Neural progenitor cell (in vitro differentiated cells): ENCODE measurements at regions not wholly inside any gene's neighbourhood (a gene's known extent, or its start where the extent isn't known, plus 50 kb on each side); places are given as distances from the start of the nearest gene placed in this dataset.

ENCODE experiments used
- DNase-seq: peaks from one replicate; pipeline ENCODE4 v3.0.0-alpha.2; 2016; ENCODE audit warnings: low spot score
- H2AFZ ChIP-seq: fragments of 200-600 bp; sonication (generic); replicated peaks from 2 replicates; pipeline ENCODE4 v1.6.1; 2016; ENCODE audit warnings: antibody characterized with exemption
- H3F3A ChIP-seq: fragments of 200-600 bp; sonication (generic); 2 replicates; pipeline ENCODE4 v1.6.1; 2016; ENCODE audit warnings: antibody characterized with exemption, low read depth
- H3K27ac ChIP-seq: fragments of 200-600 bp; sonication (generic); 2 replicates; pipeline ENCODE4 v1.5.1; 2016; ENCODE audit warnings: mild to moderate bottlenecking
- H3K27me3 ChIP-seq: fragments of 200-600 bp; sonication (generic); 2 replicates; pipeline ENCODE4 v1.6.1; 2016; ENCODE audit warnings: mild to moderate bottlenecking, moderate library complexity
- H3K36me3 ChIP-seq: fragments of 200-600 bp; sonication (generic); 2 replicates; pipeline ENCODE4 v1.5.1; 2016
- H3K4me1 ChIP-seq: fragments of 200-600 bp; sonication (generic); 2 replicates; pipeline ENCODE4 v1.6.1; 2016; ENCODE audit warnings: mixed run types
- H3K4me2 ChIP-seq: fragments of 200-600 bp; sonication (generic); 2 replicates; pipeline ENCODE4 v1.6.1; 2016
- H3K4me3 ChIP-seq: fragments of 200-600 bp; sonication (generic); 2 replicates; pipeline ENCODE4 v1.5.1; 2016
- H3K79me2 ChIP-seq: fragments of 200-600 bp; sonication (generic); 2 replicates; pipeline ENCODE4 v1.6.1; 2016; ENCODE audit warnings: low read depth
- H3K9ac ChIP-seq: fragments of 200-600 bp; sonication (generic); 2 replicates; pipeline ENCODE4 v1.6.1; 2016
- H3K9me3 ChIP-seq: fragments of 200-600 bp; sonication (generic); 2 replicates; pipeline ENCODE4 v1.5.1; 2016; ENCODE audit warnings: low read depth
- H4K20me1 ChIP-seq: fragments of 200-600 bp; sonication (generic); 2 replicates; pipeline ENCODE4 v1.6.1; 2016; ENCODE audit warnings: low read depth
- H3K27ac Mint-ChIP-seq: 3 replicates; pipeline ENCODE4 v1.8.0; 2021; ENCODE audit warnings: mixed read lengths
- H3K27me3 Mint-ChIP-seq: 2 replicates; pipeline ENCODE4 v1.8.0; 2022; ENCODE audit warnings: low read depth, mild to moderate bottlenecking, inconsistent platforms, moderate library complexity, mixed read lengths; ENCODE audit not compliant: insufficient read depth
- H3K36me3 Mint-ChIP-seq: 3 replicates; pipeline ENCODE4 v1.8.0; 2021; ENCODE audit warnings: mixed read lengths
- H3K4me1 Mint-ChIP-seq: 3 replicates; pipeline ENCODE4 v1.8.0; 2021; ENCODE audit warnings: mixed read lengths
- H3K4me3 Mint-ChIP-seq: 3 replicates; pipeline ENCODE4 v1.8.0; 2021; ENCODE audit warnings: mild to moderate bottlenecking, moderate library complexity, mixed read lengths
- H3K9me3 Mint-ChIP-seq: 3 replicates; pipeline ENCODE4 v1.8.0; 2020; ENCODE audit warnings: mixed read lengths
- EZH2 ChIP-seq: fragments of 200-600 bp; sonication (generic); IDR thresholded peaks from 2 replicates; pipeline ENCODE4 v1.6.1; 2017; ENCODE audit warnings: antibody characterized with exemption, mild to moderate bottlenecking, moderate library complexity
- EZH2phosphoT487 ChIP-seq: fragments of 200-600 bp; sonication (generic); IDR thresholded peaks from 2 replicates; pipeline ENCODE4 v1.6.1; 2017; ENCODE audit warnings: antibody characterized with exemption
- TF ChIP-seq, protein P1 (sequence below): fragments of 200-600 bp; sonication (generic); IDR thresholded peaks from 2 replicates; pipeline ENCODE4 v1.5.1; 2017; ENCODE audit warnings: antibody characterized with exemption, mild to moderate bottlenecking

DNA sequence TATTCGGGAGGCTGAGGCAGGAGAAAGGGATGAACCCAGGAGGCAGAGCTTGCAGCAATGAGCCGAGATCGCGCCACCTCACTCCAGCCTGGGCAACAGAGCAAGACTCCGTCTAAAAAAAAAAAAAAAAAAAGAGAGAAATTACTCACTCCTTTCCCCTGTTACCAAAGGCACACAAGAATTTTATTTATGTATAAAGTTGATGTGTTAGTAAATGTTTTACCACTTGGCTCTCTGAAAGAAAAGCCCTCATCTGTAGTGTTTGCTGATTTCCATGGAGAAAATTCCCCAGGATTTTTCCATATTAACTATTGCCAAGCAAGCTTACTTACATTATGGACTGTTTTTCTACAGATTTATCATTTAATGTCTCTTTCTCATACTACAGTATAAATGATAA, 142.1 kb upstream of the PABPC4L start:
- H2AFZ ChIP-seq = no peak overlapping the region
- Mint-ChIP-seq H3K27me3 (no peaks in the 10 kb centered on the region), H3K4me1 (no peaks in the 10 kb centered on the region), H3K9me3 (no peaks in the 10 kb centered on the region), H3K4me3 (no peak overlapping the region), H3K36me3 (no peaks in the 10 kb centered on the region), H3K27ac (no peak overlapping the region)
- H3K27me3 ChIP-seq = no peaks in the 10 kb centered on the region
- no peak overlapping the region for H3K4me2 ChIP-seq
- no peak overlapping the region for H3K27ac ChIP-seq
- DNase-seq = no peak
- H3K36me3 ChIP-seq = no peaks in the 10 kb centered on the region
- no peak overlapping the region for H3K4me3 ChIP-seq
- TF ChIP-seq EZH2phosphoT487 (no peak), EZH2 (no peak)
- TF ChIP-seq, protein P1, sequence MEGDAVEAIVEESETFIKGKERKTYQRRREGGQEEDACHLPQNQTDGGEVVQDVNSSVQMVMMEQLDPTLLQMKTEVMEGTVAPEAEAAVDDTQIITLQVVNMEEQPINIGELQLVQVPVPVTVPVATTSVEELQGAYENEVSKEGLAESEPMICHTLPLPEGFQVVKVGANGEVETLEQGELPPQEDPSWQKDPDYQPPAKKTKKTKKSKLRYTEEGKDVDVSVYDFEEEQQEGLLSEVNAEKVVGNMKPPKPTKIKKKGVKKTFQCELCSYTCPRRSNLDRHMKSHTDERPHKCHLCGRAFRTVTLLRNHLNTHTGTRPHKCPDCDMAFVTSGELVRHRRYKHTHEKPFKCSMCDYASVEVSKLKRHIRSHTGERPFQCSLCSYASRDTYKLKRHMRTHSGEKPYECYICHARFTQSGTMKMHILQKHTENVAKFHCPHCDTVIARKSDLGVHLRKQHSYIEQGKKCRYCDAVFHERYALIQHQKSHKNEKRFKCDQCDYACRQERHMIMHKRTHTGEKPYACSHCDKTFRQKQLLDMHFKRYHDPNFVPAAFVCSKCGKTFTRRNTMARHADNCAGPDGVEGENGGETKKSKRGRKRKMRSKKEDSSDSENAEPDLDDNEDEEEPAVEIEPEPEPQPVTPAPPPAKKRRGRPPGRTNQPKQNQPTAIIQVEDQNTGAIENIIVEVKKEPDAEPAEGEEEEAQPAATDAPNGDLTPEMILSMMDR = no peak
- no peaks in the 10 kb centered on the region for H3K9me3 ChIP-seq
- H3K9ac ChIP-seq = no peak overlapping the region
- no peaks in the 10 kb centered on the region for H3K79me2 ChIP-seq
- no peaks in the 10 kb centered on the region for H3K4me1 ChIP-seq
- H4K20me1 ChIP-seq = no peaks in the 10 kb centered on the region
- H3F3A ChIP-seq = no peaks in the 10 kb centered on the region

DNA sequence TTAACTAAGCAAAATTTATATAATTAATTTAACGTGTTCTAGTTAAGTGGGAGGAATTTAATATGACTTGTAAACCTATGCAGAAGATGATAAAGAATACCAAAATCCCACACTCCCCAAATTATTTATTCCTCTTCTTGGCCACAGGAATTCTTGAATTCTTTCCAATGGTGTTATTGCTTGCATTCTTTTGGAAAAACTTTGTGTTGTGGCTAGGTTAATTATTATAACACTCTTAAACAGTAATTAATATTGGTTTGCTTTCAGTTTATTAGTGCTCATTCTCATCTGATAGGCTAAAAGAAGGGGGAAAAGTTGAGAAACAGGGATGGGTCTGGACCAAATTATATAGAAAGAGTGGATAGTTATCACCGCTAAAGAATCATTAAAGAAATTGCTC, 141.5 kb upstream of the PABPC4L start:
- Histone ChIP-seq H3K27me3 (no peaks in the 10 kb centered on the region), H3K4me1 (no peaks in the 10 kb centered on the region), H3K36me3 (no peaks in the 10 kb centered on the region), H3F3A (no peaks in the 10 kb centered on the region), H2AFZ (no peak overlapping the region), H3K79me2 (no peaks in the 10 kb centered on the region), H3K9me3 (no peaks in the 10 kb centered on the region), H3K4me2 (no peak overlapping the region), H3K4me3 (no peak overlapping the region), H4K20me1 (no peaks in the 10 kb centered on the region), H3K27ac (no peak overlapping the region), H3K9ac (no peak overlapping the region)
- no peaks in the 10 kb centered on the region for H3K4me1 Mint-ChIP-seq
- no peak for TF ChIP-seq EZH2phosphoT487
- TF ChIP-seq, protein P1 = no peak
- no peaks in the 10 kb centered on the region for H3K27me3 Mint-ChIP-seq
- H3K36me3 Mint-ChIP-seq = no peaks in the 10 kb centered on the region
- no peak overlapping the region for H3K27ac Mint-ChIP-seq
- no peak overlapping the region for H3K4me3 Mint-ChIP-seq
- no peak for DNase-seq
- H3K9me3 Mint-ChIP-seq = no peaks in the 10 kb centered on the region

DNA sequence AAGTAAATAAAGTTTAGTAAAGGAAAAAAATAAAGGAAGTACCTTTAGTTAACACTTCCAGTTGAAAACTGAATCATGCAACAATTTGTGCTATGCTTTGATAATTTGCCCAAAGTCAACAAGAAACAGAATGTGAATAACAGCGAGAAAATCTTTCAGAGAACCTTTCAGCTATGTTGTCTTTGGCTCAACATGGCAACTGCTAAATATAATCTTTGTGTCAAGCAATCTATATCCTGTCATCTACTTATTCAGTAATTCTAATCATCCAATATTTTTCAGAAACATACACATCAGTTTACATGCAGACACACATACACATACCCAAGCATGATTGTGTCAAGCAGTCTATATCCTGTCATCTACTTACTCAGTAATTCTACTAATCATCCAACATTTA, 136.0 kb upstream of the PABPC4L start:
- H3K27ac Mint-ChIP-seq = no peak overlapping the region
- H3K36me3 Mint-ChIP-seq = no peaks in the 10 kb centered on the region
- Histone ChIP-seq H3K9ac (no peak overlapping the region), H3K36me3 (no peaks in the 10 kb centered on the region), H3F3A (no peaks in the 10 kb centered on the region), H3K4me3 (no peak overlapping the region), H2AFZ (no peak overlapping the region), H3K4me1 (no peaks in the 10 kb centered on the region), H3K9me3 (no peaks in the 10 kb centered on the region), H3K27me3 (no peaks in the 10 kb centered on the region), H3K27ac (no peak overlapping the region), H3K4me2 (no peak overlapping the region), H4K20me1 (no peaks in the 10 kb centered on the region), H3K79me2 (no peaks in the 10 kb centered on the region)
- peaks cover 4% of the 10 kb centered on the region for H3K9me3 Mint-ChIP-seq
- H3K4me1 Mint-ChIP-seq = no peaks in the 10 kb centered on the region
- no peak for TF ChIP-seq EZH2phosphoT487
- TF ChIP-seq, protein P1 = no peak
- TF ChIP-seq EZH2 = no peak
- H3K27me3 Mint-ChIP-seq = no peaks in the 10 kb centered on the region
- no peak for DNase-seq
- H3K4me3 Mint-ChIP-seq = no peak overlapping the region

DNA sequence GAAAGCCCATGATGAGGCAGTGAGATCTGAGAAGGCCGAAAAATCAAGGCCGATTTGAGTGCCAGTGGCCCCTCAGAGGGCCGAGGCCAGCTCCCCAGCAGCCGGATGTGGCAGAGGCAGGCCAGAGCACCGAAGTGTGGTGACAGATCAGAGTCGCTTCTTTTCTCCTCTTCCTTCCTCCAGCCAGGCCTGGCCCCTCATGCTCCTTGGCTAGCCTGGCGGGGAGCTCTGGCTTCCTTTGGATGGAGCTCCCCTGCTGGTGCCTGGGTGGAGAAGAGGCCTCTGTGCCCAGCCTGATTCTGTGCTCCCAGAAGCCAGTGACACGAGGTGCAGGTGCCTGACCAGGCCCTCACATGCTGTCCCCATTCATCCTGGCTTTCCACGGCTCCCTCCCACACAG, 127.2 kb upstream of the PABPC4L start:
- Mint-ChIP-seq H3K4me3 (no peak overlapping the region), H3K27ac (no peak overlapping the region), H3K9me3 (no peaks in the 10 kb centered on the region), H3K36me3 (no peaks in the 10 kb centered on the region), H3K4me1 (peaks cover 11% of the 10 kb centered on the region), H3K27me3 (peaks cover 3% of the 10 kb centered on the region)
- Histone ChIP-seq H3K4me3 (no peak overlapping the region), H3K9me3 (no peaks in the 10 kb centered on the region), H3K27ac (no peak overlapping the region), H2AFZ (no peak overlapping the region), H3F3A (no peaks in the 10 kb centered on the region), H3K4me1 (no peaks in the 10 kb centered on the region), H3K27me3 (no peaks in the 10 kb centered on the region), H3K79me2 (no peaks in the 10 kb centered on the region), H4K20me1 (no peaks in the 10 kb centered on the region), H3K9ac (no peak overlapping the region), H3K36me3 (no peaks in the 10 kb centered on the region), H3K4me2 (no peak overlapping the region)
- no peak for DNase-seq
- TF ChIP-seq, protein P1 = no peak
- TF ChIP-seq EZH2 (no peak), EZH2phosphoT487 (no peak)
